ENCODE measurements at regions not wholly inside any gene's neighbourhood (a gene's known extent, or its start where the extent isn't known, plus 50 kb on each side); places are given as distances from the start of the nearest gene placed in this dataset.

- TF ChIP-seq CTCF (IDR thresholded peaks at IDR 0.05; ENCODE audit: insufficient read depth, low read length) (no peak), POLR2AphosphoS5 (IDR thresholded peaks at IDR 0.05; ENCODE audit: low read depth) (no peak), REST (IDR thresholded peaks at IDR 0.05; ENCODE audit: insufficient replicate concordance, low read depth) (no peak), GABPA (IDR thresholded peaks at IDR 0.05; ENCODE audit: low read depth) (no peak), SPI1 (IDR thresholded peaks at IDR 0.05; ENCODE audit: borderline replicate concordance, low read depth) (no peak)
These were observed 84.8 kb upstream of the CRIM1 start for GRCh38 chr2:36270758-36271157.

Measured in HL-60 (cell line).